Fibroblast of lung (primary cell): ENCODE measurements at regions not wholly inside any gene's neighbourhood (a gene's known extent, or its start where the extent isn't known, plus 50 kb on each side); places are given as distances from the start of the nearest gene placed in this dataset.

ENCODE experiments used
- CTCF ChIP-seq, 2 donors: IDR thresholded peaks in 1 of 2; conservative IDR thresholded peaks in 1 of 2; 1 replicate in 1 of 2; 2 replicates in 1 of 2; pipeline ENCODE4 v1.5.1; 2011 to 2012; ENCODE audit warnings: low read length in 2 of 2, control low read depth in 1 of 2, inconsistent platforms in 1 of 2, low read depth in 1 of 2, mild to moderate bottlenecking in 1 of 2
- EZH2 ChIP-seq: IDR thresholded peaks from 2 replicates; pipeline ENCODE4 v1.5.1; 2012; ENCODE audit warnings: low read length, control low read depth, mild to moderate bottlenecking; ENCODE audit errors: missing control alignments

GRCh38 chr1:187947359-187947758 lies 1118.6 kb downstream of the PLA2G4A start:
- TF ChIP-seq CTCF (conservative IDR thresholded peaks at IDR 0.05 in 1 of 2, IDR thresholded peaks at IDR 0.05 in 1 of 2; ENCODE audit: low read depth in 1 of 2, low read length in 2 of 2) (no peak), EZH2 (no peak)
